Mesenteric fat pad (tissue), 1 donor: ENCODE measurements at regions not wholly inside any gene's neighbourhood (a gene's known extent, or its start where the extent isn't known, plus 50 kb on each side); places are given as distances from the start of the nearest gene placed in this dataset.

Experiments used
- DNase-seq: peaks from one replicate; pipeline ENCODE4 v3.0.0-alpha.2; 2020; ENCODE audit warnings: low spot score
- donor health status: DM: yes; HTN: yes; CAD: no.

DNA sequence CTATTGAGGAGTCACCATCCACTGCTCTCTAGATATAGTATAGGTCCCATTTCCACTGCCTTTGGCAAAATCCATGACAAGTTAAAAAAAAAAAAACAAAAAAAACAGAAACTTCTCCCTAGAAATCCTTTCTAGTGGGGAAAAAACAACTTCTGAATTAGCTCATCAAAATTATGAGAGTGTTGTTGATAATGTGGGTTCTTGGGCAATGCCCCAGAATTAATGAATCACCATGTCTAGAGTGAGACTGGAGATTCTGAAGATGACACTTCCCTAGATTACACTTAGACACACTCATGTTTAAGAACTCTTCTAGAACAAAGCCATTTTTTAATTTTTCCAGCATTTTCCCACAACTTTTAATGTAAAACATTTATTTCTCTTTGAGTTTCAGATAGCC lies 728.0 kb upstream of the C9orf72 start:
- DNase-seq = no peak

DNA sequence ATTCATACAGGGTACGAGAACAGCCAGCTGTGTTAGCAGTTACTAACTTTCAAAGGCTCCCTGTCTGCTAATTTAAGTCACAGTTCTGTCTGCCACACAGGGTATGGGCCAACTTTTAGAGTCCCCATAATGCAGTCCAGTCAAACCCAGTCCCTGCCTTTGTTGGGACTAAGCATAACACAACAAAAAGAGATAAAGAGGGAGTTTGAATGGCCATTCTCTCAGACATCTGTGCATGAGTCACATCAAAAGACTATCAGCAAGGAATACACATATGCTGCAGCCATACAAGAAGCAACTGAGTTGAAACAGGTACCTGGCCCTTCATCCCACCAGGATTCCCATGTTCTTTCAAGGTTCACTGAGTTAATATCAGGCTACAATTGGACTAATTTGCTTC lies 744.5 kb upstream of the C9orf72 start:
- no peak for DNase-seq

DNA sequence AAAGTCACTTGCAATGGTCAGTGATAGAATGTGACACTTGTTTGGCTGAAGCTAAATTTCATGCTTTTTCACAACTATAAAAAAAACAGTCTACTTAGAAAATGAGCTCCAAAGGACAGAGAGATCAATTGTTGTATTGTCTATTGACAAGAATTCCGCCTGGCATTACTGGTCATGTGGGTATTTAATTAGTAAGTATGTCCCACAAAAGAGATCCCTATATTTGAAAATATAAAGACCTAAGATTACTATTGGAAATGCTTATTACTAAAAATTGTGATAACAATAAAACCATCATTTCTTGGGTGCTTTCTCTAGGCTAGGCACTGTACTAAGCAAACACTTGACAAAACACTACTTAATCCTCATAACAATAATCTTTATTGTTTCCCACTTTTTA lies 745.2 kb upstream of the C9orf72 start:
- DNase-seq = no peak

- DNase-seq = no peak
Observed at GRCh38 chr9:28319981-28320380, 746.7 kb upstream of the C9orf72 start.

- no peak for DNase-seq
Observed at GRCh38 chr9:28320616-28321015, 747.3 kb upstream of the C9orf72 start.

- no peak for DNase-seq
Observed at GRCh38 chr9:28329323-28329722, 756.0 kb upstream of the C9orf72 start.

GRCh38 chr9:28332648-28333047 lies 759.4 kb upstream of the C9orf72 start:
- DNase-seq = no peak

GRCh38 chr9:28341913-28342312 lies 768.6 kb upstream of the C9orf72 start:
- DNase-seq = no peak

GRCh38 chr9:28342815-28343338 lies 769.6 kb upstream of the C9orf72 start:
- no peak for DNase-seq

DNA sequence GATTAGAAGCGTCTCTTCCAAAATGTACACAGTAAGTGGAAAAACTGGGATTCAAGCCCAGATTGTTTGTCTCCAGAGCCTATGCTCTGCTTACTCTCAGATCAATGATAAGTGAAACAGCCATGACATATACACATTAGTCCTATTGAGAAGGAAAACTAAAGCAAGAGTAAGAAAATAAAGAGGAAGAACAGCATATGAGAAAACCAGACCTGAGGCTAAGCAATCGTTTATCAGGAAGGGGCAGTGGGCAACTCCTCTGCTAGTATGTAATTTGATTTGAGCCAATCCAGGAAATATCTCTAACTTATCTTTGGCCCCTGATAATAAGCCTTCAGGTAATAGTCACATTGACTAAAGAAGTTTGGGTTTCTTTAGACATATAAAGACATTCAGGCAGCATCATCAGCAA lies 789.9 kb upstream of the C9orf72 start:
- no peak for DNase-seq

DNA sequence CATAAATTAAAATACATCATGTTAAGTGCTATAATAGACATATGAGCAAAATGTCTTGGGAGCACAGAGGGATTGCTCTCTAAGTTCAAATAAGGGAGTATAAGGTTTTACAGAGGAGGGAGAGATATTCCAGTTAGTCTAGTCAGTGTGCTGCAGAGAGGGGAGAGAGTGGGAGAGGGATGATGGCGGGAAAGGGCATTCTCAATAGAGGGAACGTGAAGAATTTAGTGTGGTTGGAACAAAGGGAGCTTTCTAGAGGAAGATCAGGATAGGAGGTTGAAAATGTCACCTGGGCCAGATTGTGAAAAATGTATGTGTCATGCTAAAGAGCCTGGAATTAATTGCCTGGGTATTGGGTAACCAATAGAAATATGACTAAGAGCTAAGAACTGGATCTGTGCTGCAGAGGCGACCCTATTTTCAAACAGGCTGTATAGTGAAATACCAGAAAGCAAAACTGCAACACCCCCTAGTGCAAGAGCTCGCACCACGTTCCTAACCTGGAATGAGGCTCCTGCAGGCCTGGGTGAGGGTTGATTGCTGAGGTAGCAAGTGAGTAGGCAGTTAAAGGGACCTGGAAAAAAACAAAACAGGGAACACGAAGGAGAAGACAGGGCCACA lies 791.8 kb upstream of the C9orf72 start:
- no peak for DNase-seq

DNA sequence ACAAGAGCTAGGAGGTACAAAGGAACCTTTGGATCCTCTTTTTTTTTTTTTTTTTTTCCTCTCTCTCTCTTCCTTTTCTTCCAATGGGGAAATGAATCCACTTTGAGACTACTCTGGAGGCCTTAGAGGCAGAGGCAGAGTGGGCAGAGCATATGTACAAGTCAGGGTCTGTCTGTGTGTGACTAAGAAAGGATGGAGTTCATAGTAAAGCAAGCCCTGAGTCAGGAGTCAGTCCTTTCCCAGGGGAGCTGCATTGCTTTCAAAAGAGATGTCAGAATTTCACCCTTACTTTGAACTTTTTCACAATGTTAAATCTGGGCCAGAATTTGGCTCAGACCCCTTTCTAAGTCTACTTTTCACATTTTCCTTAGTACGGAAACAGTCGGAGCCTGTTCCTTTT lies 792.4 kb upstream of the C9orf72 start:
- no peak for DNase-seq

GRCh38 chr9:28378231-28378630 lies 805.0 kb upstream of the C9orf72 start:
- no peak for DNase-seq

GRCh38 chr9:28379082-28379481 lies 805.8 kb upstream of the C9orf72 start:
- no peak for DNase-seq

DNA sequence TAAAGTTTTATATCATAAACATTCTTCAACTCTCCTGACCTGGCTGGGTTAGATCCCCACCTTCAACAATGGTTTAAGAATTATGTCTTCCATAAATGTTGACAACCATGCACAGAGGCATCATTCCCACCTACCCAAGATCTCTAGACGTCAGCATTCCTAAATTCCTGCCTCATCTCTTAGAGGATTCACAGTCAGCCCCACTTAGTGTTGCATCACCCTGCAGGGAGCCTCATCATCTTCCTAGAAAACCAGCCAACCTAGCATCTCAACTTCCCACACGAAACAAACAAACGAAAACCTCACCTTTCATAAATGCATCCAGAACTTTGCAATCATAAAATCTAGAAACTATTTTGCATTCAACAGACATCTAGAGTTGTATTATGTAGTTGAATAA lies 816.1 kb upstream of the C9orf72 start:
- no peak for DNase-seq

- DNase-seq = no peak
Observed at GRCh38 chr9:28394774-28395173, 821.5 kb upstream of the C9orf72 start.

DNA sequence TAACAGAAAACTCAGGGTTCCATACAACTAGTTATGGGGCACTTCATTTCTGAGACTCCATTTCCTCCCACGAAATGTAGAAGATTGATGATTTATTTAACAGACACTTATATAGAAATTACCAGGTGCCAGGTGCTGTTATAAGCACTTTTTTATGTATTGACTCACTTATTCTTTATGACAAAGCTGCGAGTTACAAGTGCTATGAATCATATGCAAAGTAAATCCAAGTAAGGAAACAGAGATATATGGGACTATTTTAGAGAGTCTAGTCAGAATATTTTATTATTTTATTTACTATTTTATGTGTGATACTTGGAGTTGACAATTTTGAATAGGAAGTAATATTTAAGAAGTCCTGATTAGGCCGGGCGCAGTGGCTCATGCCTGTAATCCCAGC lies 822.8 kb upstream of the C9orf72 start:
- no peak for DNase-seq

DNA sequence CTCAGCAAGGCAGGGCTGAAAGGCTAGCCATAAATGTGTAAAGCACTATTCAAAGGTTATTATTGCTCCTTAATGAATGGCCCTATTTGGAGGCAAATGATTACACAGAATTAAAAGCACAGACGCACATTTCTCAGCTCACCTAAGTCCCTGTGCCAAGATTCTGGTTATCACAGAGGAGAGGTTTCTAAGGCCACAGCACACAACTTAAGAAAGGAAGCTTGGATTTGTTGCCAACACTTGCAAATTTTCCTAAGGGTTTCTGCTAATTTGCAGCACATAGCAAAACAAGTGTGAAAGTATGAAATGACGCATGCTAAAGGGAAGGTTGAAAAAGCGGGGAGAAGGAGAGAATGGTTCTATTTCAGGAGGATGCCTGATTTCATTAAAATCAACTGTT lies 834.1 kb upstream of the C9orf72 start:
- no peak for DNase-seq

DNA sequence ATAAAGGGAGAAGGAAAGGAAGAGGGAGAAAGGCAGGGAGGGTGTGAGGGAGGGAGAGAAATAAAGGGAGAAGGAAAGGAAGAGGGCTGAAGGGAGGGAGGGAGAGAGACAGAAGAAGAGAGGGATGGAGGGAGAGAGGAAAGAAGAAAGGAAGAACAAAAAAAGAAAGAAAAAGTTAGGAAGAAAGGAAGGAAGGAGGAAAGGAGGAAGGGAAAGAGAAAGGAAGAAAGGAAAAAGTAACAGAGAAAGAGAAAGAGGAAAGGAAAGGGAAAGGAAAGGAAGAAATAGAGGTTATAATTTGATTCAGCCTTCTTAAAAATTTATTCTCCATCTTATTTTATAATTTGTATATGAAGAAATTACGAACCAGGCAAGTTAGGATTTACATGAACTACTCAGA lies 836.6 kb upstream of the C9orf72 start:
- DNase-seq = no peak

- no peak for DNase-seq
Observed at GRCh38 chr9:28410411-28410810, 837.1 kb upstream of the C9orf72 start.

DNA sequence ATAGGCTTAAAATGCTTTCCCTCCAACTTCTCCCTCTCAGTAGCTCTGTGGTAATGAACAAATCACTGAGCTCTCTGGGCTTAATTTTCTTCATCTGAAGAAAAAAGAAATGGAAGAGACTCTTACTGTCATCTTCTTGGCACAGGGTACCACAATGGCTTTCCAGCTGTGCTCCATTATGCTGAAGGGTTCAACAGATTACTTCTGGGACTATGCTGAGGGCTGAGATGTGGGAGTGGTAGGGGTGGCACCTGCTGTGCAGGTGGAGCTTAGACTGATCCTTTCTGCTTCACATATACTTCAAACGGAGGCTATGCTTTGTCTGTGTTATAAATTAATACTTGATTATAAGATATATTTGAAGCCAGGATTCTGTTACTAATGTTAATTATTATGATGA lies 840.2 kb upstream of the C9orf72 start:
- DNase-seq = no peak

DNA sequence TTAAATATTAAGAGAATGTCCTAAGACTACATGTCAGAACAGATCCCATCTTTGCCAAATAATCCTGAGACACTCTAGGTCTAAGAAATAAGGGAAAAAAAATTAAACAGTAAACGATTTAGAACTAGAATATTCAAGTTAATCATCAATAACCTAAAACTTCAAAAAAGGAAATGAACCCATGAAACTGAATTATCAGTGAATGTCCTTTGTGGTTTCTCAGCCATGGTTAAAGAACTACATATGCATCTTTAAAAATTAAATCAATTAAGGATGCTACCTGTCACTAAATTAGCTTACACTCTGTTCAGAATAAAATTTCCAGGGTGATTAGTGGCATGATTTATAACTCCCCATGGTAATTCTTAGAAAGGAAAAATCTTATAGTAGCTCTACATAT lies 850.0 kb upstream of the C9orf72 start:
- no peak for DNase-seq

DNA sequence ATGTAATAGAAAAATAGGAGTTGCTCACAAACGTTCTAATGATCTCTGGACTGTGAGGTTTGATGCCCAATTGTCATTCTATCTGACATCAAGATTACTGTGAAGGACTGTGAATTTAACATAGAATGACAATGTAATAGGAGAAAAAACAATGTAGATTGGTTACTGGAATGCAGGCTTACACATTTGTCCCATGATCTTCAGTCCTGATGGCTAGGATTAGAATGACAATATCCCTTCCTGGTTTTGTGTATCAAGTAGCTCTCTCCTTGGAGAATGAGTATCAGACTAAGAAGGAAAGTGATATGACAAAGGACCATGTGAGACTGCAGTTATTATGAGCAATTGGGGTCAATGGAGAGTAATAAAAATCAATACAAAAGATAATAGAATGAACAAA lies 862.2 kb upstream of the C9orf72 start:
- DNase-seq = no peak

GRCh38 chr9:28439688-28440087 lies 866.4 kb upstream of the C9orf72 start:
- no peak for DNase-seq
